ENCODE measurements at regions not wholly inside any gene's neighbourhood (a gene's known extent, or its start where the extent isn't known, plus 50 kb on each side); places are given as distances from the start of the nearest gene placed in this dataset.

- TF ChIP-seq, protein P1, sequence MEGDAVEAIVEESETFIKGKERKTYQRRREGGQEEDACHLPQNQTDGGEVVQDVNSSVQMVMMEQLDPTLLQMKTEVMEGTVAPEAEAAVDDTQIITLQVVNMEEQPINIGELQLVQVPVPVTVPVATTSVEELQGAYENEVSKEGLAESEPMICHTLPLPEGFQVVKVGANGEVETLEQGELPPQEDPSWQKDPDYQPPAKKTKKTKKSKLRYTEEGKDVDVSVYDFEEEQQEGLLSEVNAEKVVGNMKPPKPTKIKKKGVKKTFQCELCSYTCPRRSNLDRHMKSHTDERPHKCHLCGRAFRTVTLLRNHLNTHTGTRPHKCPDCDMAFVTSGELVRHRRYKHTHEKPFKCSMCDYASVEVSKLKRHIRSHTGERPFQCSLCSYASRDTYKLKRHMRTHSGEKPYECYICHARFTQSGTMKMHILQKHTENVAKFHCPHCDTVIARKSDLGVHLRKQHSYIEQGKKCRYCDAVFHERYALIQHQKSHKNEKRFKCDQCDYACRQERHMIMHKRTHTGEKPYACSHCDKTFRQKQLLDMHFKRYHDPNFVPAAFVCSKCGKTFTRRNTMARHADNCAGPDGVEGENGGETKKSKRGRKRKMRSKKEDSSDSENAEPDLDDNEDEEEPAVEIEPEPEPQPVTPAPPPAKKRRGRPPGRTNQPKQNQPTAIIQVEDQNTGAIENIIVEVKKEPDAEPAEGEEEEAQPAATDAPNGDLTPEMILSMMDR (IDR thresholded peaks at IDR 0.05; ENCODE audit: borderline replicate concordance, extremely low read depth, low read length, poor library complexity, severe bottlenecking): no peak
- no peak for TF ChIP-seq EZH2 (IDR thresholded peaks at IDR 0.05; ENCODE audit: borderline replicate concordance, low read depth, low read length, severe bottlenecking)
- Histone ChIP-seq H4K20me1 (ENCODE audit: insufficient read depth, low read length) (no peaks in the 10 kb centered on the region), H3K27me3 (ENCODE audit: insufficient read depth, low read length, poor library complexity) (peaks cover 7% of the 10 kb centered on the region), H3K79me2 (ENCODE audit: insufficient read depth, low read length) (no peaks in the 10 kb centered on the region), H3K4me2 (ENCODE audit: insufficient read depth, low read length) (no peak overlapping the region), H3K4me1 (ENCODE audit: insufficient read depth, low read length) (no peaks in the 10 kb centered on the region), H3K9ac (ENCODE audit: low read depth, low read length) (no peak overlapping the region), H2AFZ (ENCODE audit: low read depth, low read length) (no peak overlapping the region), H3K36me3 (ENCODE audit: insufficient read depth, low read length) (no peaks in the 10 kb centered on the region), H3K9me3 (ENCODE audit: insufficient read depth, low read length, severe bottlenecking) (no peaks in the 10 kb centered on the region), H3K27ac (ENCODE audit: low read length) (no peak overlapping the region), H3K4me3 (ENCODE audit: low read depth in 1 of 2, low read length in 2 of 2) (no peak overlapping the region)
- DNase-seq (no peak), ATAC-seq (ENCODE audit: insufficient read depth, low read depth) (no peak)
Observed at GRCh38 chr6:3948866-3949265, 99.7 kb downstream of the FAM50B start.

DNA sequence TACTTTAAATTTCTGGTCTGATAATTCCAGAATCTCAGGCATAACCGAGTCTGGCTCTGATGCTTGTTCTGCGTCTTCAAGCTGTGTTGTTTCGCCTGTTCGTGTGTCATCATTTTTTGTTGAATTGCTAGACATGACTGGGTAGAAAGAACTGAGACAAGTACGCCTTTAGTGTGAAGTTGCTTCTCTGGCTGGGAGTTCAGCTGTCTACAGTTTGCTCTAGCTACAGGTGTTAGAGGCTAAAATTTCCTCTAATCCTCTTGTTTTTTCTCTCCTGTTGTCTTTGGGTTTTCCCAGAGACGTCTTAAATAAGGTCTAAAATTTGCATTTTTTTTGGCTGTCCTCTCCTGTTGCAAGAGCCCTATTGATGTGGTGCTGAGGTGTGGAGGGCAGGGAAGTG lies 100.3 kb downstream of the FAM50B start:
- Histone ChIP-seq H3K27ac (ENCODE audit: low read length) (no peak overlapping the region), H3K27me3 (ENCODE audit: insufficient read depth, low read length, poor library complexity) (peaks cover 7% of the 10 kb centered on the region), H2AFZ (ENCODE audit: low read depth, low read length) (no peak overlapping the region), H4K20me1 (ENCODE audit: insufficient read depth, low read length) (no peaks in the 10 kb centered on the region), H3K36me3 (ENCODE audit: insufficient read depth, low read length) (no peaks in the 10 kb centered on the region), H3K4me3 (ENCODE audit: low read depth in 1 of 2, low read length in 2 of 2) (no peak overlapping the region), H3K4me1 (ENCODE audit: insufficient read depth, low read length) (no peaks in the 10 kb centered on the region), H3K9me3 (ENCODE audit: insufficient read depth, low read length, severe bottlenecking) (no peaks in the 10 kb centered on the region), H3K79me2 (ENCODE audit: insufficient read depth, low read length) (no peaks in the 10 kb centered on the region), H3K4me2 (ENCODE audit: insufficient read depth, low read length) (no peak overlapping the region), H3K9ac (ENCODE audit: low read depth, low read length) (no peak overlapping the region)
- DNase-seq (no peak), ATAC-seq (ENCODE audit: insufficient read depth, low read depth) (no peak)
- no peak for TF ChIP-seq EZH2 (IDR thresholded peaks at IDR 0.05; ENCODE audit: borderline replicate concordance, low read depth, low read length, severe bottlenecking)
- TF ChIP-seq, protein P1 (IDR thresholded peaks at IDR 0.05; ENCODE audit: borderline replicate concordance, extremely low read depth, low read length, poor library complexity, severe bottlenecking): no peak

DNA sequence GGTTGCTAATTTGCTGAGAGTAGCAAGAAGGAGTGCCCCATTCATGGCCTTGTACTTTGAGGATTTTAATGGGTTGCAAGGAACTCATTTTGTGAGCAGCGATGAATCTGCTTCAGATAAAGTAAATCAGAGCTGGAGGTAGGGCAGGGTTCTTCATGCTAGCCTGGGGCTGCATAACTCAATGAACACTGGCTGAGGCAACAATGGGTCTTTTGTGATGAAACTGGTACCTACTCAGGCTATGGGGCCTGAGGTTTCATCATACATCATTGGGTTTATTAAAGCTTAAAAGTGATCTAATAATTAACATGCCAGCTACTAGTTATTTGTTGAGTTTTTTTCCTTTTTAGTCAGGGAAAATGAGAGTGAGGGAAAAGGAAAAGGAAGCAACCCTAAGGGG lies 106.9 kb downstream of the FAM50B start:
- no peaks in the 10 kb centered on the region for H3K9me3 ChIP-seq (ENCODE audit: insufficient read depth, low read length, severe bottlenecking)
- no peak for ATAC-seq (ENCODE audit: insufficient read depth, low read depth)
- no peaks in the 10 kb centered on the region for H3K4me1 ChIP-seq (ENCODE audit: insufficient read depth, low read length)
- no peak overlapping the region for H3K27ac ChIP-seq (ENCODE audit: low read length)
- no peak overlapping the region for H3K4me2 ChIP-seq (ENCODE audit: insufficient read depth, low read length)
- H2AFZ ChIP-seq (ENCODE audit: low read depth, low read length): no peak overlapping the region
- no peaks in the 10 kb centered on the region for H3K79me2 ChIP-seq (ENCODE audit: insufficient read depth, low read length)
- no peaks in the 10 kb centered on the region for H3K36me3 ChIP-seq (ENCODE audit: insufficient read depth, low read length)
- no peak for TF ChIP-seq EZH2 (IDR thresholded peaks at IDR 0.05; ENCODE audit: borderline replicate concordance, low read depth, low read length, severe bottlenecking)
- TF ChIP-seq, protein P1 (IDR thresholded peaks at IDR 0.05; ENCODE audit: borderline replicate concordance, extremely low read depth, low read length, poor library complexity, severe bottlenecking): no peak
- H3K9ac ChIP-seq (ENCODE audit: low read depth, low read length): no peak overlapping the region
- no peaks in the 10 kb centered on the region for H3K27me3 ChIP-seq (ENCODE audit: insufficient read depth, low read length, poor library complexity)
- H3K4me3 ChIP-seq (ENCODE audit: low read depth in 1 of 2, low read length in 2 of 2): no peak overlapping the region
- DNase-seq: no peak
- no peaks in the 10 kb centered on the region for H4K20me1 ChIP-seq (ENCODE audit: insufficient read depth, low read length)

- no peaks in the 10 kb centered on the region for H3K36me3 ChIP-seq (ENCODE audit: insufficient read depth, low read length)
- DNase-seq: no peak
- H3K27ac ChIP-seq (ENCODE audit: low read length): no peak overlapping the region
- no peaks in the 10 kb centered on the region for H3K9me3 ChIP-seq (ENCODE audit: insufficient read depth, low read length, severe bottlenecking)
- H3K9ac ChIP-seq (ENCODE audit: low read depth, low read length): no peak overlapping the region
- no peaks in the 10 kb centered on the region for H3K79me2 ChIP-seq (ENCODE audit: insufficient read depth, low read length)
- TF ChIP-seq, protein P1 (IDR thresholded peaks at IDR 0.05; ENCODE audit: borderline replicate concordance, extremely low read depth, low read length, poor library complexity, severe bottlenecking): no peak
- no peak for TF ChIP-seq EZH2 (IDR thresholded peaks at IDR 0.05; ENCODE audit: borderline replicate concordance, low read depth, low read length, severe bottlenecking)
- H2AFZ ChIP-seq (ENCODE audit: low read depth, low read length): no peak overlapping the region
- ATAC-seq (ENCODE audit: insufficient read depth, low read depth): no peak
- H3K4me3 ChIP-seq (ENCODE audit: low read depth in 1 of 2, low read length in 2 of 2): no peak overlapping the region
- H4K20me1 ChIP-seq (ENCODE audit: insufficient read depth, low read length): no peaks in the 10 kb centered on the region
- H3K4me1 ChIP-seq (ENCODE audit: insufficient read depth, low read length): no peaks in the 10 kb centered on the region
- H3K4me2 ChIP-seq (ENCODE audit: insufficient read depth, low read length): no peak overlapping the region
- no peaks in the 10 kb centered on the region for H3K27me3 ChIP-seq (ENCODE audit: insufficient read depth, low read length, poor library complexity)
Observed at GRCh38 chr6:3957321-3957720, 108.1 kb downstream of the FAM50B start.

Measured in DND-41 (cell line).